ENCODE measurements at regions not wholly inside any gene's neighbourhood (a gene's known extent, or its start where the extent isn't known, plus 50 kb on each side); places are given as distances from the start of the nearest gene placed in this dataset.

DNA sequence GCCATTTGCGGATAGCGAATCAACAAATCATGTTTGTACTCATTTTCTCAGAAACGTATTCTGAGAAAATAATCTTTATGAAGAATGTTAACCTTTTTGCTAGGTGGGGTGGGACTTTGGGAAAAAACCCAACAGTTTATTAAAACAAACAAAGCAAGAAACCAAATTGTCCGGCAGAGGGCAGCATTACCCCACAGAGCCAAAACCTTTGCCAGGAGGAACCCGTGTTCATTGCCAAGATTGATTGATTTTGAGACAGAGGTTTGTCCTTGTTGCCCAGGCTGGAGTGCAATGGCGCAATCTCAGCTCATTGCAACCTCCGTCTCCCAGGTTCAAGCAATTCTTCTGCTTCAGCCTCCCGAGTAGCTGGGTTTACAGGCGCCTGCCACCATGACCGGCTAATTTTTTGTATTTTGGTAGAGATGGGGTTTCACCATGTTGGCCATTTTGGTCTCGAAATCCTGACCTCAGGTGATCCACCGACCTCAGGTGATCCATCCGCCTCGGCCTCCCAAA, 70.8 kb upstream of the RHOU start:
- TF ChIP-seq, protein P1, sequence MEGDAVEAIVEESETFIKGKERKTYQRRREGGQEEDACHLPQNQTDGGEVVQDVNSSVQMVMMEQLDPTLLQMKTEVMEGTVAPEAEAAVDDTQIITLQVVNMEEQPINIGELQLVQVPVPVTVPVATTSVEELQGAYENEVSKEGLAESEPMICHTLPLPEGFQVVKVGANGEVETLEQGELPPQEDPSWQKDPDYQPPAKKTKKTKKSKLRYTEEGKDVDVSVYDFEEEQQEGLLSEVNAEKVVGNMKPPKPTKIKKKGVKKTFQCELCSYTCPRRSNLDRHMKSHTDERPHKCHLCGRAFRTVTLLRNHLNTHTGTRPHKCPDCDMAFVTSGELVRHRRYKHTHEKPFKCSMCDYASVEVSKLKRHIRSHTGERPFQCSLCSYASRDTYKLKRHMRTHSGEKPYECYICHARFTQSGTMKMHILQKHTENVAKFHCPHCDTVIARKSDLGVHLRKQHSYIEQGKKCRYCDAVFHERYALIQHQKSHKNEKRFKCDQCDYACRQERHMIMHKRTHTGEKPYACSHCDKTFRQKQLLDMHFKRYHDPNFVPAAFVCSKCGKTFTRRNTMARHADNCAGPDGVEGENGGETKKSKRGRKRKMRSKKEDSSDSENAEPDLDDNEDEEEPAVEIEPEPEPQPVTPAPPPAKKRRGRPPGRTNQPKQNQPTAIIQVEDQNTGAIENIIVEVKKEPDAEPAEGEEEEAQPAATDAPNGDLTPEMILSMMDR (IDR thresholded peaks at IDR 0.05), result peak; percentile 75 to 93 (median 83)
- TF ChIP-seq POLR2A (IDR thresholded peaks at IDR 0.05), result no peak
